ENCODE measurements at regions not wholly inside any gene's neighbourhood (a gene's known extent, or its start where the extent isn't known, plus 50 kb on each side); places are given as distances from the start of the nearest gene placed in this dataset.

DNA sequence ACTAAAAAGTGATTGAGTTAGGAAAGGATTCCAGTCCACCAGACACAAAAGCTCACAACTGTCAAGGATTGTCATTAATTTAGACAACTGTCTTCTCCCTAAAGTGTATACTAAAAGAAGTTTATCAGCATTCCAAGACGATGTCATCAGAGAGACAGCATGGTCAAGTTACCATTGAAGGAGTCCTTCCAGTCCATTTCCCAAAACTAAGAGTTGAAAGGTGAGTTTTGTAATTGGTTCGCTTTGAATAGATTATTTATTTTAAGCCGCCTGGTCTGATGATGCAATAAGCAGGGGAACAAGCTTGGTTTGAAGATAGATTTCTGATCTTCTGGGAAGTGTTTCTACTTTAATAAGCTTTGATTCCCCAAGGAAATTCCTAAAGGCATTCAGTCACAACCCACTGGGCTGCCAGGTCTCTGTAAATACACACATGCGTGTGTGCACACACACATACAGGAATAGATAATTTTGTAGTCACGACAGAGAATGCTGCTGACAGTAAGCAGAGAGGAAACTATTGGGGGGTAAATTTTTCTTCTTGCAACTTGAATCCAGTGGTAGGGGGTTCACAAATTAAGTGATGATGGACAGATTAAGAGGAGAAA lies 234.8 kb downstream of the PIK3R1 start:
- H3K4me1 Mint-ChIP-seq = peaks cover 5 to 7% of the 10 kb centered on the region in 2 donors
- 90% methylated on average over 5 of the region's 5 CpGs for WGBS (ENCODE audit: insufficient coverage)
- Histone ChIP-seq H3K36me3 (ENCODE audit: control insufficient read depth, insufficient read depth, low read length) (no peaks in the 10 kb centered on the region), H3K4me3 (ENCODE audit: low read length) (no peak overlapping the region), H3K4me1 (ENCODE audit: control insufficient read depth, insufficient read depth, low read length) (peaks cover 9% of the 10 kb centered on the region), H3K27ac (ENCODE audit: low read length) (no peak overlapping the region), H3K27me3 (ENCODE audit: control insufficient read depth, insufficient read depth, low read length) (no peaks in the 10 kb centered on the region), H3K9me3 (ENCODE audit: control insufficient read depth, insufficient read depth, low read length) (no peaks in the 10 kb centered on the region)
- no peak overlapping the region for H3K27ac Mint-ChIP-seq
- H3K36me3 Mint-ChIP-seq = no peaks in the 10 kb centered on the region
- peaks cover 0 to 6% of the 10 kb centered on the region in 2 donors for H3K27me3 Mint-ChIP-seq (ENCODE audit: low read depth in 2 of 2)
- no peak overlapping the region for H3K4me3 Mint-ChIP-seq
- DNase-seq (no peak), ATAC-seq (no peak)
- TF ChIP-seq, protein P1, sequence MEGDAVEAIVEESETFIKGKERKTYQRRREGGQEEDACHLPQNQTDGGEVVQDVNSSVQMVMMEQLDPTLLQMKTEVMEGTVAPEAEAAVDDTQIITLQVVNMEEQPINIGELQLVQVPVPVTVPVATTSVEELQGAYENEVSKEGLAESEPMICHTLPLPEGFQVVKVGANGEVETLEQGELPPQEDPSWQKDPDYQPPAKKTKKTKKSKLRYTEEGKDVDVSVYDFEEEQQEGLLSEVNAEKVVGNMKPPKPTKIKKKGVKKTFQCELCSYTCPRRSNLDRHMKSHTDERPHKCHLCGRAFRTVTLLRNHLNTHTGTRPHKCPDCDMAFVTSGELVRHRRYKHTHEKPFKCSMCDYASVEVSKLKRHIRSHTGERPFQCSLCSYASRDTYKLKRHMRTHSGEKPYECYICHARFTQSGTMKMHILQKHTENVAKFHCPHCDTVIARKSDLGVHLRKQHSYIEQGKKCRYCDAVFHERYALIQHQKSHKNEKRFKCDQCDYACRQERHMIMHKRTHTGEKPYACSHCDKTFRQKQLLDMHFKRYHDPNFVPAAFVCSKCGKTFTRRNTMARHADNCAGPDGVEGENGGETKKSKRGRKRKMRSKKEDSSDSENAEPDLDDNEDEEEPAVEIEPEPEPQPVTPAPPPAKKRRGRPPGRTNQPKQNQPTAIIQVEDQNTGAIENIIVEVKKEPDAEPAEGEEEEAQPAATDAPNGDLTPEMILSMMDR (IDR thresholded peaks at IDR 0.05) = no peak
- intact Hi-C loops (cut with micrococcal nuclease) = no loop called here
- no peaks in the 10 kb centered on the region for H3K9me3 Mint-ChIP-seq

DNA sequence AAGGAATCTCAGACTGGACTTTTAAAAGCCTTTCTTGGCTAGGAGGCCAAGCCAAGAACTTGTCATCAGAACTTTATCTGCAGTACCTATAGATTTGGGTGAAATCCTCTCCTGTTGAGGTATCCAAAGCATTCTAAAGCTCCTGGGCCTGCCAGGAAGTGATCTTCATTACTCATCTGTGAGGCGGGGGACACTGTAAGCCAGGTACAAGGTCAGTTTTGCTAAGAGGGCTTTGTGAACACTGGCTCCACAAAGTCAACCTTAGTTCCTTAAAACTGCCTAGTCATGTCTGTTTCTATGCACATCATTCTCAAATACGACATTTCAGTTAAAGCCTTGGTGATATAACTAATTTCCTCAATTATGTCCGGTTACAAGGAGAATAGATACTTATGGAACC lies 236.7 kb downstream of the PIK3R1 start:
- Histone ChIP-seq H3K4me3 (ENCODE audit: low read length) (no peak overlapping the region), H3K9me3 (ENCODE audit: control insufficient read depth, insufficient read depth, low read length) (no peaks in the 10 kb centered on the region), H3K4me1 (ENCODE audit: control insufficient read depth, insufficient read depth, low read length) (peaks cover 6% of the 10 kb centered on the region), H3K27ac (ENCODE audit: low read length) (no peak overlapping the region), H3K36me3 (ENCODE audit: control insufficient read depth, insufficient read depth, low read length) (no peaks in the 10 kb centered on the region), H3K27me3 (ENCODE audit: control insufficient read depth, insufficient read depth, low read length) (no peaks in the 10 kb centered on the region)
- DNase-seq (no peak), ATAC-seq (no peak)
- no peaks in the 10 kb centered on the region for H3K36me3 Mint-ChIP-seq
- intact Hi-C loops (cut with micrococcal nuclease) = no loop called here
- H3K9me3 Mint-ChIP-seq = no peaks in the 10 kb centered on the region
- peaks cover 5 to 7% of the 10 kb centered on the region in 2 donors for H3K4me1 Mint-ChIP-seq
- H3K27me3 Mint-ChIP-seq (ENCODE audit: low read depth in 2 of 2) = peaks cover 0 to 6% of the 10 kb centered on the region in 2 donors
- no peak overlapping the region for H3K27ac Mint-ChIP-seq
- no peak overlapping the region for H3K4me3 Mint-ChIP-seq
- TF ChIP-seq, protein P1 (IDR thresholded peaks at IDR 0.05) = no peak
- 89% methylated on average over 1 of the region's 3 CpGs for WGBS (ENCODE audit: insufficient coverage)

DNA sequence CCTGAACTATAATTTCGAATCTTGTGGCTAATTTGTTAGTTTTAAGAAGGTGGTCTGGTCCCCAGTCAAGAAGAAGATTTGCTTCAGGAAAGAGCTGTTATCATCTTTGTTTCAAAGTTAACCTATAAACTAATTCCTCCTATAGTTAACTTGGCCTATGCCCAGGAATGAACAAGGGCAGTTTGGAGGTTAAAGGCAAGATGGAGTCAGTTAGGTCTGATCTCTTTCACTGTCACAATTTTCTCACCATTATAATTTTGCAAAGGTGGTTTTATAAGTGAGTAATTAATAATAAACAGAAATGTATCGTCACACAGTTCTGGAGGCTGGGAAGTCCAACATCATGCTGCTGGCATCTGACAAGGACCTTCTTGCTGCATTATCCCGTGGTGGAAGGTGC lies 238.6 kb downstream of the PIK3R1 start:
- no peaks in the 10 kb centered on the region for H3K36me3 Mint-ChIP-seq
- Histone ChIP-seq H3K27ac (ENCODE audit: low read length) (no peak overlapping the region), H3K9me3 (ENCODE audit: control insufficient read depth, insufficient read depth, low read length) (no peaks in the 10 kb centered on the region), H3K4me3 (ENCODE audit: low read length) (no peak overlapping the region), H3K27me3 (ENCODE audit: control insufficient read depth, insufficient read depth, low read length) (no peaks in the 10 kb centered on the region), H3K4me1 (ENCODE audit: control insufficient read depth, insufficient read depth, low read length) (peaks cover 3% of the 10 kb centered on the region), H3K36me3 (ENCODE audit: control insufficient read depth, insufficient read depth, low read length) (no peaks in the 10 kb centered on the region)
- H3K27ac Mint-ChIP-seq = no peak overlapping the region
- no peak overlapping the region for H3K4me3 Mint-ChIP-seq
- peaks cover 7 to 9% of the 10 kb centered on the region in 2 donors for H3K4me1 Mint-ChIP-seq
- TF ChIP-seq, protein P1 (IDR thresholded peaks at IDR 0.05) = no peak
- intact Hi-C loops (cut with micrococcal nuclease) = no loop called here
- WGBS (ENCODE audit: insufficient coverage) = 97% methylated on average over 2 of the region's 3 CpGs
- no peaks in the 10 kb centered on the region for H3K9me3 Mint-ChIP-seq
- peaks cover 0 to 6% of the 10 kb centered on the region in 2 donors for H3K27me3 Mint-ChIP-seq (ENCODE audit: low read depth in 2 of 2)
- no peak for ATAC-seq
- DNase-seq = no peak

DNA sequence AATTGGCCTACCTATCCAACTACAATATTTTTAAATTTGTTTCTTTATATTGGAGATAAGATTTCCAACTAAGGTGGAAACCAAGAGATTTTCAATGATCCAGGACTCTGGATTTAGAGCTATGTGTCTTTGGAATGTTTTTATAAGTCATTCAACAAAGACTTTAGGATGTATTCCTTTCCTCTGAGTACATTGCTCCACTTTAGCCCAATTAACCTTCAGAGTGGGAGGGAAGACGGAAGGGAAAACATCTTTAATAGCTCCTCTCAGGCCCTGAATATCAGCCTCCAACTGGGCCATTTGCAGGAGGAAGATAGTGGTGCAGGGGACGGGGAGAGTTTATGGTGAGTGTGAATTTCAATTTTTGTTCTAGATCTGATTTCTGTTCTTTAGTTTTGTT lies 239.2 kb downstream of the PIK3R1 start:
- WGBS (ENCODE audit: insufficient coverage) = 86% methylated on average over 1 of the region's 2 CpGs
- no peak overlapping the region for H3K4me3 ChIP-seq (ENCODE audit: low read length)
- no peaks in the 10 kb centered on the region for H3K9me3 ChIP-seq (ENCODE audit: control insufficient read depth, insufficient read depth, low read length)
- Mint-ChIP-seq H3K27me3 (ENCODE audit: low read depth in 2 of 2) (peaks cover 0 to 6% of the 10 kb centered on the region in 2 donors), H3K36me3 (no peaks in the 10 kb centered on the region), H3K4me1 (peaks cover 7 to 9% of the 10 kb centered on the region in 2 donors), H3K27ac (no peak overlapping the region), H3K9me3 (no peaks in the 10 kb centered on the region), H3K4me3 (no peak overlapping the region)
- no peak overlapping the region for H3K27ac ChIP-seq (ENCODE audit: low read length)
- DNase-seq (no peak), ATAC-seq (no peak)
- intact Hi-C loops (cut with micrococcal nuclease) = no loop called here
- TF ChIP-seq, protein P1 (IDR thresholded peaks at IDR 0.05) = no peak
- no peaks in the 10 kb centered on the region for H3K36me3 ChIP-seq (ENCODE audit: control insufficient read depth, insufficient read depth, low read length)
- H3K4me1 ChIP-seq (ENCODE audit: control insufficient read depth, insufficient read depth, low read length) = peaks cover 3% of the 10 kb centered on the region
- no peaks in the 10 kb centered on the region for H3K27me3 ChIP-seq (ENCODE audit: control insufficient read depth, insufficient read depth, low read length)
